Limb (tissue), 2 donors: ENCODE measurements at regions not wholly inside any gene's neighbourhood (a gene's known extent, or its start where the extent isn't known, plus 50 kb on each side); places are given as distances from the start of the nearest gene placed in this dataset.

ENCODE experiments used
- DNase-seq, 2 donors: peaks; one replicate each; pipeline ENCODE4 v3.0.0-alpha.2; 2016; ENCODE audit errors: extremely low spot score in 2 of 2

GRCh38 chr2:147373800-147374422, 470.9 kb upstream of the ACVR2A start:
- no peak for DNase-seq

- DNase-seq = no peak
These were observed 476.5 kb upstream of the ACVR2A start for GRCh38 chr2:147368306-147368705.

- no peak for DNase-seq
These were observed 478.6 kb upstream of the ACVR2A start for GRCh38 chr2:147366279-147366678.

GRCh38 chr2:147365622-147366021, 479.2 kb upstream of the ACVR2A start:
- DNase-seq = no peak

- no peak for DNase-seq
These were observed 480.2 kb upstream of the ACVR2A start for GRCh38 chr2:147364597-147364996.

- DNase-seq = no peak
These were observed 481.6 kb upstream of the ACVR2A start for GRCh38 chr2:147363181-147363580.

- no peak for DNase-seq
These were observed 486.5 kb upstream of the ACVR2A start for GRCh38 chr2:147358375-147358774.

GRCh38 chr2:147356157-147356556, 488.7 kb upstream of the ACVR2A start:
- DNase-seq = no peak

GRCh38 chr2:147355706-147356105, 489.1 kb upstream of the ACVR2A start:
- DNase-seq = no peak

GRCh38 chr2:147353072-147353381, 491.8 kb upstream of the ACVR2A start:
- no peak for DNase-seq

GRCh38 chr2:147352264-147353071, 492.4 kb upstream of the ACVR2A start:
- peak; percentile 37 to 38 for DNase-seq

- no peak for DNase-seq
These were observed 493.0 kb upstream of the ACVR2A start for GRCh38 chr2:147351784-147352183.

GRCh38 chr2:147348931-147349555, 495.8 kb upstream of the ACVR2A start:
- DNase-seq = no peak

- no peak for DNase-seq
These were observed 498.7 kb upstream of the ACVR2A start for GRCh38 chr2:147346142-147346541.

- no peak for DNase-seq
These were observed 499.6 kb upstream of the ACVR2A start for GRCh38 chr2:147345246-147345645.

- DNase-seq = no peak
These were observed 502.5 kb upstream of the ACVR2A start for GRCh38 chr2:147342329-147342728.

GRCh38 chr2:147331790-147332419, 512.9 kb upstream of the ACVR2A start:
- no peak for DNase-seq

GRCh38 chr2:147330925-147331324, 513.9 kb upstream of the ACVR2A start:
- no peak for DNase-seq

GRCh38 chr2:147327613-147328012, 517.2 kb upstream of the ACVR2A start:
- no peak for DNase-seq

GRCh38 chr2:147325990-147326389, 518.8 kb upstream of the ACVR2A start:
- DNase-seq = no peak

GRCh38 chr2:147320146-147320545, 524.7 kb upstream of the ACVR2A start:
- no peak for DNase-seq

GRCh38 chr2:147311058-147311430, 533.8 kb upstream of the ACVR2A start:
- DNase-seq = no peak
